Mucosa of descending colon (tissue), 3 donors: ENCODE measurements at regions not wholly inside any gene's neighbourhood (a gene's known extent, or its start where the extent isn't known, plus 50 kb on each side); places are given as distances from the start of the nearest gene placed in this dataset.

Experiments used
- ATAC-seq: fragments of 200-7000 bp; cut with Tn5 transposase; one replicate; pipeline ENCODE4 v1.9.1; 2020; ENCODE audit warnings: mild to moderate bottlenecking, moderate library complexity
- DNase-seq, 3 donors: peaks; one replicate each; pipeline ENCODE4 v3.0.0-alpha.2; 2020
- H3K36me3 ChIP-seq: fragments of 200-600 bp; one replicate; pipeline ENCODE4 v1.8.0; 2021; ENCODE audit warnings: low read depth, mild to moderate bottlenecking
- H3K4me1 ChIP-seq: fragments of 200-600 bp; one replicate; pipeline ENCODE4 v1.8.0; 2021; ENCODE audit warnings: low read depth, mild to moderate bottlenecking
- H3K4me3 ChIP-seq: fragments of 200-600 bp; one replicate; pipeline ENCODE4 v1.8.0; 2021; ENCODE audit warnings: mild to moderate bottlenecking
- H3K9me3 ChIP-seq: fragments of 200-600 bp; one replicate; pipeline ENCODE4 v1.8.0; 2021; ENCODE audit warnings: mild to moderate bottlenecking
- intact Hi-C, 2 donors: fragments of 100-400 bp; cut with DNase I in 1 of 2; cut with micrococcal nuclease in 1 of 2; formaldehyde crosslinking; loops; one replicate each; pipeline versions ENCODE4 v1.11.0 to v1.11.1; 2022; cut with DNase I, micrococcal nuclease
- TF ChIP-seq, protein P1 (sequence below): fragments of 200-600 bp; IDR thresholded peaks from one replicate; pipeline ENCODE4 v1.8.0; 2022; ENCODE audit warnings: antibody characterized with exemption, mild to moderate bottlenecking
- donor health status: DM: no; HTN: no; CAD: no; lungs with moderate emphysema.
- donor health status: DM: no; HTN: no; CAD: no.
- donor health status: DM: no; HTN: yes; CAD: no.

DNA sequence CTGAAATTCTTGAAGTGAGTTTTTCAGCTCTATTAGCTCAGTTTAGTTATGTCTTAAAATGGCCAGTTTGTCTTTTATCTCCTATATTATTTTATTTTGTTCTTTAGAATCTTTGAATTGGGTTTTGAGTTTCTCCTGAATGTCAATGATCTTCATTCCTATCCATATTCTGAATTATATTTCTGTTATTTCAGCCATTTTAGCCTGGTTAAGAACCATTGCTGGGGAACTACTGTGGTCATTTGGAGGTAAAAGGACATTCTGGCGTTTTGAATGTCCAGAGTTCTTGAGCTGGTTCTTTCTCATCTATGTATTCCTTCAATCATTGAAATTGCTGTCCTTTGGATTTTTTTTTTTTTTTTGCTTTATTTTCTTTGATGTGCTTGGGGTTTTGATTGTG is 203.9 kb upstream of the HS3ST4 start:
- intact Hi-C loops, result no loop called here
- Histone ChIP-seq H3K9me3 (no peaks in the 10 kb centered on the region), H3K36me3 (no peaks in the 10 kb centered on the region), H3K4me1 (no peaks in the 10 kb centered on the region), H3K4me3 (no peak overlapping the region)
- TF ChIP-seq, protein P1, sequence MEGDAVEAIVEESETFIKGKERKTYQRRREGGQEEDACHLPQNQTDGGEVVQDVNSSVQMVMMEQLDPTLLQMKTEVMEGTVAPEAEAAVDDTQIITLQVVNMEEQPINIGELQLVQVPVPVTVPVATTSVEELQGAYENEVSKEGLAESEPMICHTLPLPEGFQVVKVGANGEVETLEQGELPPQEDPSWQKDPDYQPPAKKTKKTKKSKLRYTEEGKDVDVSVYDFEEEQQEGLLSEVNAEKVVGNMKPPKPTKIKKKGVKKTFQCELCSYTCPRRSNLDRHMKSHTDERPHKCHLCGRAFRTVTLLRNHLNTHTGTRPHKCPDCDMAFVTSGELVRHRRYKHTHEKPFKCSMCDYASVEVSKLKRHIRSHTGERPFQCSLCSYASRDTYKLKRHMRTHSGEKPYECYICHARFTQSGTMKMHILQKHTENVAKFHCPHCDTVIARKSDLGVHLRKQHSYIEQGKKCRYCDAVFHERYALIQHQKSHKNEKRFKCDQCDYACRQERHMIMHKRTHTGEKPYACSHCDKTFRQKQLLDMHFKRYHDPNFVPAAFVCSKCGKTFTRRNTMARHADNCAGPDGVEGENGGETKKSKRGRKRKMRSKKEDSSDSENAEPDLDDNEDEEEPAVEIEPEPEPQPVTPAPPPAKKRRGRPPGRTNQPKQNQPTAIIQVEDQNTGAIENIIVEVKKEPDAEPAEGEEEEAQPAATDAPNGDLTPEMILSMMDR, result no peak
- ATAC-seq (no peak), DNase-seq (no peak)

DNA sequence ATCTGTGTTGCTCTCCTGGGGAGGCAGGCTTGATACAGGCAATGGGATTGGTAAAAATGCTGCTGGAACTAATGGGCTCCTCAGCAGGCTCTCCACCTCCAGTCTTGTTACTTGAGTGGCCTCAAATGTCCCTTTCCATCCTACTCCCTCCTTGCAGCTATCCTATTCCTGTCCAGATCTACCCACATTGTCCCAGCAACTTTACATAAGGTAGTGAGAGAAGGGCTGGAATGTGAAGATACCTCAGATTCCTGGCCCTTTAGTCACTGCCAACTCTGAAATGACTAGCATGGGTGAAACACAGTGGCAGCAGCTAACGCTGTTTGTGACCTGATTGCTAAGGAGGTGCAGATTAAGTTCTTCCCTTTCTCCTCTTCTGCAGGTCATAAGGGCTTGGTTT is 210.1 kb upstream of the HS3ST4 start:
- DNase-seq, result no peak
- TF ChIP-seq, protein P1, result no peak
- Histone ChIP-seq H3K36me3 (no peaks in the 10 kb centered on the region), H3K4me3 (no peak overlapping the region), H3K4me1 (no peaks in the 10 kb centered on the region), H3K9me3 (no peaks in the 10 kb centered on the region)
- ATAC-seq, result no peak
- intact Hi-C loops, result no loop called here

DNA sequence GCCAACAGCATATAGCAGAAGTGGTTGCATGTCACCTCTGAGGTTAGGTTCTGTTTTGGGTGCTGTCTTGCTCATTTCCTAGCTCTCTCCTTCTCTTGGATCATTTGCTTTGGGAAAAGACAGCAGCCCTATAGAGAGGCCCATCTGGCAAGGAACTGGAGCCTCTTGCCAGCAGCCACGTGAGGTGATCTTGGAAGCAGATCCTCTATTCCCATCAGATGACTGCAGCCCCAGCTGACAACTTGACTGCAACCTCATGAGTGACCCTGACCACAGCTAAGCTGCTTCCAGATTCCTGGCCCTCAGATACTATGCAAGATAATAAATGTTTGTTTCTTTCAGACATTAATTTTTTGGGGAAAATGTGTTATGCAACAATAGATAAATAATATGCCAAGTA is 213.3 kb upstream of the HS3ST4 start:
- Histone ChIP-seq H3K9me3 (no peaks in the 10 kb centered on the region), H3K4me1 (no peaks in the 10 kb centered on the region), H3K4me3 (no peak overlapping the region), H3K36me3 (no peaks in the 10 kb centered on the region)
- TF ChIP-seq, protein P1, result no peak
- intact Hi-C loops, result no loop called here
- no peak for DNase-seq
- ATAC-seq, result no peak

DNA sequence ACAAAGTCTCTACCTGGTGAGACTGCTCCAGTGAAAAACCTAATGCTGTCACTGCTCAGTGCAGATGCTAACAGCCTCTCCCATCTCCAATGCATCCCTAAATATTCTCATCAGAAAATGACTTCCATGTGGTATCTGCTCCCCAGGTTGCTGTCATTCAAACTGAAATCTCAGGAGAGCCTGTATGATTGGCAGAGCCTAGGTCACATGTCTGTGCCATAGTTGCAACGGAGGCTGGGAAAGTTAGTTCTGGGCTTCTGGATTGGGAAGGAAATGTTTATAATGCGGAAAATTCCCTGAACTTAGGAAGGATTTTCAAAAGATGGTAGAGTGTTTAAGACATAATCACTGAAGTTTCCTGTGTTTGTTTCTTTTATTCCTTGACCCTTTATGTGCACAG is 206.4 kb upstream of the ZKSCAN2 start:
- no peak for DNase-seq
- ATAC-seq, result no peak
- TF ChIP-seq, protein P1, result no peak
- Histone ChIP-seq H3K4me1 (no peaks in the 10 kb centered on the region), H3K9me3 (no peaks in the 10 kb centered on the region), H3K4me3 (no peak overlapping the region), H3K36me3 (no peaks in the 10 kb centered on the region)
- intact Hi-C loops, result no loop called here

DNA sequence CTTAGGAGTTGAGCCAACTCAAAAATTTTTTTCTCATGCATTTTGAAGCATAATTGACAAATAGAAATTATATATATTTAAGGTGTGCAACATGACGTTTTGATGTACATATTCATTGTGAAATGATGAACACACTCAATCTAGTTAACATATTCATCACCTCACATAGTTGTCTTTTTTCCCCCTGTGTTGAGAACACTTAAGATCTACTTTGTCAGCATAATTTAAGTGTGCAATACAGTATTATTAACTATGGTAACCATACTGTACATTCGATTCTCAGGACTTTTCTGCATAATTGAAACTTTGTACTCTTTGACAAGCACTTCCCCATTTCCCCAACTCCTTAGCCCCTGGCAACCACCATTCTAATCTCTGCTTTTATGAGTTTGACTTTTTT is 192.2 kb upstream of the ZKSCAN2 start:
- no peaks in the 10 kb centered on the region for H3K36me3 ChIP-seq
- DNase-seq (no peak), ATAC-seq (no peak)
- H3K9me3 ChIP-seq, result peaks cover 7% of the 10 kb centered on the region
- intact Hi-C loops, result no loop called here
- no peak overlapping the region for H3K4me3 ChIP-seq
- no peaks in the 10 kb centered on the region for H3K4me1 ChIP-seq
- TF ChIP-seq, protein P1, result no peak

DNA sequence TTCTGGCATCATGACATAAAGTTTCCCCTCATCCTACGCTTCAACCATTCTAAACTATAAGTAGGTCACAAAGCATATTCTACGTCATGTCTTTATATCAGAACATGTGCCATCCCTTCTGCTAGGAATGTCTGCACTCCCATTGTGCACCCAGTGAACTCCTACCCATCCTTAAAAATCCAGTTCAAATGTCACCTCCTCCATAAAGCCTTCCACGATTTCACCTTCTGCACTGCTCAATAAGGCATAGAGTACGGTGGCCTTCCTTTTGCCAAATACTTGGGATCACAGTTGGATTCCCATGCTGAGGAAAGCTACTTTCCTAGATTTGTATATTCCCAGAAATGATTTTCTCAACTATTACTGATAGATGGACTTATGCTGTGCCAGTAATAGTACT is 186.3 kb upstream of the ZKSCAN2 start:
- ATAC-seq, result no peak
- no peak for DNase-seq
- H3K4me3 ChIP-seq, result no peak overlapping the region
- TF ChIP-seq, protein P1, result no peak
- intact Hi-C loops, result no loop called here
- H3K9me3 ChIP-seq, result peaks cover 7% of the 10 kb centered on the region
- H3K36me3 ChIP-seq, result no peaks in the 10 kb centered on the region
- H3K4me1 ChIP-seq, result no peaks in the 10 kb centered on the region
